GM10248 (cell line): ENCODE measurements at regions not wholly inside any gene's neighbourhood (a gene's known extent, or its start where the extent isn't known, plus 50 kb on each side); places are given as distances from the start of the nearest gene placed in this dataset.

Experiments used
- CTCF ChIA-PET: fragments of 300-600 bp; sonication (Branson Sonifier 250); formaldehyde crosslinking; extraction: SDS; loops from one replicate; lab custom pipeline; 2021; ENCODE audit warnings: antibody characterized with exemption; lab: Yijun Ruan, JAX
- POLR2A ChIA-PET: fragments of 350-650 bp; sonication (Branson Sonifier 250); formaldehyde crosslinking; extraction: SDS; loops from one replicate; lab custom pipeline; 2020; ENCODE audit warnings: antibody characterized with exemption; lab: Yijun Ruan, JAX
- DNase-seq: peaks from one replicate; pipeline ENCODE4 v3.0.0; 2012; ENCODE audit errors: extremely low spot score
- CTCF ChIP-seq: IDR thresholded peaks from 2 replicates; pipeline ENCODE4 v1.5.1; 2012; ENCODE audit warnings: mild to moderate bottlenecking, low read depth; ENCODE audit errors: extremely low read depth, missing control alignments, control extremely low read depth

- POLR2A ChIA-PET, result no interaction called here
- no peak for DNase-seq
- no peak for TF ChIP-seq CTCF
- CTCF ChIA-PET, result interaction anchor here (1.1 kb wide), 1 partner anchor 264 kb away, joined by 3 read pairs; no protein-coding TSS in a partner anchor
These were observed 207.5 kb downstream of the SLITRK5 start for GRCh38 chr13:87878706-87879105.

- ChIA-PET CTCF (no interaction called here), POLR2A (no interaction called here)
- no peak for DNase-seq
- TF ChIP-seq CTCF, result no peak
These were observed 213.7 kb downstream of the SLITRK5 start for GRCh38 chr13:87884884-87885283.

- POLR2A ChIA-PET, result no interaction called here
These were observed 216.4 kb downstream of the SLITRK5 start for GRCh38 chr13:87887459-87888123.

GRCh38 chr13:87889254-87889653 is 218.1 kb downstream of the SLITRK5 start:
- ChIA-PET CTCF (interaction anchor here (0.7 to 2.0 kb wide), 2 partner anchors 9 to 11 kb away, joined by 3 to 4 read pairs; no protein-coding TSS in a partner anchor), POLR2A (no interaction called here)
- DNase-seq, result no peak
- no peak for TF ChIP-seq CTCF

More at GRCh38 chr13:87887459-87888123, 216.4 kb downstream of the SLITRK5 start:
- DNase-seq, result no peak
- CTCF ChIA-PET, result no interaction called here
- no peak for TF ChIP-seq CTCF

- ChIA-PET CTCF (interaction anchor here (1.6 kb wide), 1 partner anchor 14 kb away, joined by 4 read pairs; no protein-coding TSS in a partner anchor), POLR2A (no interaction called here)
- no peak for DNase-seq
- TF ChIP-seq CTCF, result no peak
These were observed 222.0 kb downstream of the SLITRK5 start for GRCh38 chr13:87893186-87893585.

- ChIA-PET POLR2A (no interaction called here), CTCF (no interaction called here)
- no peak for DNase-seq
- TF ChIP-seq CTCF, result no peak
These were observed 222.9 kb downstream of the SLITRK5 start for GRCh38 chr13:87894059-87894458.

GRCh38 chr13:87903553-87903952 is 232.4 kb downstream of the SLITRK5 start:
- POLR2A ChIA-PET, result no interaction called here
- CTCF ChIA-PET, result no interaction called here
- no peak for TF ChIP-seq CTCF
- DNase-seq, result no peak
